Activated CD8-positive, alpha-beta memory T cell treated with anti-CD3 and anti-CD28 coated beads, Interleukin-2, amount 50 U/mL, for 24 hours (primary cell): ENCODE measurements at regions not wholly inside any gene's neighbourhood (a gene's known extent, or its start where the extent isn't known, plus 50 kb on each side); places are given as distances from the start of the nearest gene placed in this dataset.

ENCODE experiments used
- DNase-seq: peaks from one replicate; pipeline ENCODE4 v3.0.0-alpha.2; 2020; ENCODE audit errors: extremely low read depth

GRCh38 chr13:106814463-106814862 lies 246.5 kb upstream of the ARGLU1 start:
- DNase-seq, result no peak

DNA sequence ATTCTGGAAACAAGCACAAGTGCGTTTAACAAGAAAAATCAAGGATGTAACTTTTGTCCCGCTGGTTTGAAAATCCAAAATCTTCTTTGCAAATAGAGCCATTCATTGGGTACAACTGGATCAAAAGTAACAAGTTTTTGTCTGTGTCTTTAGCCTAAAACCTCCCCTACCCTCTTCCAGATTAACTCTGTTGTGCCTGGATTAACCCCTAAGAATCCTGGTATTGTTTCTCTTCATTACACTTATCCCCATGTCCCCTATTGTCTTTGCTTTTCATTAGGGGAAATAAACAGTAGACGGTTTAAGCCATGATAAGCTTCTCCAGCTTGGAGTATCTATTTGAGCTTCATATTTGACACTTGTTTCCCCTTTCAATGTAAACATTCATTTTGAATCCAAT lies 242.1 kb upstream of the ARGLU1 start:
- DNase-seq, result no peak

- DNase-seq, result no peak
Measured at GRCh38 chr13:106804991-106805390, 237.1 kb upstream of the ARGLU1 start.

DNA sequence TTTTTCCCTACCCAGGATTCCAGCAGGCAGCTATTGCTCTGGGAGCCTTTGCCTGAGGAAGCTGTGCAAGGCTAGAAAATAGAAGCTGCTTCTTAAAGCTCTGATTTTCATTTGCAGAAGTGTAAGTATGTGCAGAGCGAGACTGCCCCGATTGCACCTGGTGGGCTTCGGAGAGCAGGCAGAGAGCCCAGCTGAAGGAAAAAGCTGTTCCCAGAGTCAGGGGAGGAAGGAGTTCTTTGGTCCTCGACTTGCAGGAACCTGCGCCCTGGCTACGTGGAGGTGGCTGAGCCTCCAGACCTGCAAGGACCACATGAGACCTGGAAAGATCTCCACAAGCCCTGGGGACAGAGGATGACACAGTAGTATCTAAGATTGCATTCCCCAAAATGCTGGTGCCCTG lies 235.0 kb upstream of the ARGLU1 start:
- DNase-seq, result no peak

- no peak for DNase-seq
Measured at GRCh38 chr13:106799781-106800335, 231.9 kb upstream of the ARGLU1 start.

DNA sequence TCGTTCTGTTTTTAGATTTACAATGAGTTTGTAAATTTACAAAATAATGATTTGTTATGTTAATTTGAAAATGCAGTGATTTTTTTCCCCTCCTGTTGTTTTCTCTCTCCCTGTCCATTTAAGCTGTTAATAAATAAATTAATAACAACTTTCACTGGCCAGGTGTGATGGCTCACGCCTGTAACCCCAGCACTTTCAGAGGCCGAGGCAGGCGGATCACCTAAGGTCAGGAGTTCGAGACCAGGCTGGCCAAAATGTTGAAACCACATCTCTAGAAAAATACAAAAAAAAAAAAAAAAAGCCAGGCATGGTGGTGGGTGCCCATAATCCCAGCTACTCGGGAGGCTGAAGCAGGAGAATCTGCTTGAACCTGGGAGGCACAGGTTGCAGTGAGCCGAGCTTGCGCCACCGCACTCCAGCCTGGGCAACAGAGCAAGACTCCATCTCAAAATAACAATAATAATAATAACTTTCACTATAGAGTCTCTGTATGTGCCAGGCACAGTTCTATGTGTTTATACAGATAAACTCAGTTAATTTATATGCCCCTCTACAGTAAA lies 229.2 kb upstream of the ARGLU1 start:
- no peak for DNase-seq

- DNase-seq, result no peak
Measured at GRCh38 chr13:106796280-106797047, 228.5 kb upstream of the ARGLU1 start.

DNA sequence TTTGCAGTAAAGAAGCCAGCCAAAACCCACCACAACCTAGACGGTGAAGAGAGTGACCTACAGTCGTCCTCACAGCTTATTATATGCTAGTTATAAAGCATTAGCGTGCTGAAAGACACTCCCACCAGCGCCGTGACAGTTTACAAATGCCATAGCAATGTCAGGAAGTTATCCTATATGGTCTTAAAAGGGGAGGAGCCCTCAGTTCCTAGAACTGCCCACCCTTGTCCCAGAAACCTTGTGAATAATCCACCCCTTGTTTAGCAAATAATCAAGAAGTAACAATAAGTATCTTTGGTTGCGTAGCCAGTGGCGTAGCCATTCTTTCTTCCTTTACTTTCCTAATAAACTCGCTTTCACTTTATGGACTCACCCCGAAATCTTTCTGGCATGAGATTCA lies 227.9 kb upstream of the ARGLU1 start:
- no peak for DNase-seq

- no peak for DNase-seq
Measured at GRCh38 chr13:106794117-106794516, 226.2 kb upstream of the ARGLU1 start.

GRCh38 chr13:106789911-106790310 lies 222.0 kb upstream of the ARGLU1 start:
- DNase-seq, result no peak

DNA sequence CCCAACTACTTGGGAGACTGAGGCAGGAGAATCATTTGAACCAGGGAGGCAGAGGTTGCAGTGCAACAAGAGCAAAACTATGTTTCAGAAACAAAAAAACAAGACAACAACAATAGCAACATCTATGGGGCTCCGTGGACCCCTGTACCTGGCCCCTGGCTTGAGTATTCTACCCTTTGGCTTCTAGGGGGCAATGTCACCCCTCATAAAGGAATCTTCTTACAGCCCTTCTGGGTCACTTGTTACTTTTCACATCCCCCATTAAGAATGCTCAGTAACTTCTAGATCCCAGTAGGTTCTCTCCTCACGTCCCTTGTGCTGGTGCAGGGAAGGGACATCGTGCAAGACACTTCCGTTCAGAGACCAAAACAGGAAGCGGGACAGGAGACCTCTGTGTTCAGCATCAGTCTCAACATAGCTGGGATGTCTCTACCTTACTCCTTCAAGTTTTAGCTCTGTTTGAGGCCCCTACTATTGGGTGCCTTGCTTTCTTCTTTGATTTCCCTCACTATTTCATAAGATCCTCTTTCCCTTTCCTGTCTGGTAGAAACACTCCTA lies 218.1 kb upstream of the ARGLU1 start:
- DNase-seq, result no peak

DNA sequence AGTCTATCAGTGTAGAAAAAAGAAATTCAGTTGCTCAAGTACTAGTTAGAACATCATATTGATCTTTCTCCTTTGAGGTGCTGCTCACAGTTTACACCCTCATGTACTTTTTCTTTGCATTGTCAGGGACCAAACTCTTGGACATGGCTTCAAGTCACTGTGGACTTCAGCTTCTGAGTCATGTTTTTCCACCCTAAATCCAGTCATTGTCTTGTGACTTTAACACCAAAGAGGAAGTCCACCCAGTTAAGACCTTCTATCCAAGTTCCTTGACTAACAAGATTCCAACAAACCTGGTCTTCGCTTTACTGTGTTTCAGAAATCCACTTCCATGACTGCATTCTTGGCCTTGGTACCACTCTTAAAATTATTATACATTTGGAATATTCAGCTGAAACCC lies 206.7 kb upstream of the ARGLU1 start:
- DNase-seq, result no peak

DNA sequence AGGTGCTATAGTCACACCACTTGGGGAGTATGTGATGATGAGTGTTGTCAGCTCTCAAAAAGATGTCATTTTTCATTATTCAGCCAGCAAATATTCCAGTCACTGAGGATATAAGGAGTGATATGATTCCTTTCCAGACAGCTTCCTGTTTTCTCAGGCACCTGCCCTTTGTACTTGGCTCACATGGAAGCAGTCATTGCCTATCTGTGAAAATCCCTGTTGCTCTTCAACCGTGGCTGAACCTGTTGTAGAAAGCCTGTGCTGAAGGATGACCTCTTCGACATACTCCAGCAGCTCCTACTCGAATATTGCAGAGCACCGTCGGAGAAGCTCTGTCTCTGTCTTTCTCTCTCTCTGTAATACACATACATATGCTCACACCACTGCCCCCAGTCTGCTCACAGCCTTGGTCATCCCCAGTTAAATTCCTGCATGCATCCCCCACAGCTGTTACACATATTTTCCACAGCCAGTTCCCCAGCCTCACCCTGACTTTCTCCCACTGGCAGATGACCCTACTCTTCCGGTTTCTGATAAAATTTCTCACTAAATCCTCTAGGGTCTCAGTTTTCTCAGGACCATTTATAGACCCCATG lies 204.2 kb upstream of the ARGLU1 start:
- no peak for DNase-seq

DNA sequence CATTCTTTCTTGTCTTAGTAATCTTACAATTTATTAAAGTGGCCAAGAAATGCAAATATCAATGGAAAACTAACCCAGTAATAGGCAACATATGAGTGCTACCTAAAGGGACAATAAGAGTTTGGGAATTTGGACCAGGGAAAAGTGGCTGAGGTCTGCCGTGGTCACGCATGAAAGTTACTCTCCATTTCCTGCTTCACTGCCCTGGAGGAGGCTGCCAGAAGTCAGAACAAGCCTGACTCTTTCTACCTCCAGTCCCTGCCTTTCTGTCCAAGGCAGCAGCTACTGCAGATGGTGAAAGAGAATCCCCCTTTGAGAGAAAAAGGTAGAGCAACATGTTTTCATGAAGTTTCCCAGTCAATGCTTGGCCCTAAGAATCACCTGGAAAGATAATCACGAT lies 201.1 kb upstream of the ARGLU1 start:
- no peak for DNase-seq

GRCh38 chr13:106762708-106763107 lies 194.8 kb upstream of the ARGLU1 start:
- no peak for DNase-seq

DNA sequence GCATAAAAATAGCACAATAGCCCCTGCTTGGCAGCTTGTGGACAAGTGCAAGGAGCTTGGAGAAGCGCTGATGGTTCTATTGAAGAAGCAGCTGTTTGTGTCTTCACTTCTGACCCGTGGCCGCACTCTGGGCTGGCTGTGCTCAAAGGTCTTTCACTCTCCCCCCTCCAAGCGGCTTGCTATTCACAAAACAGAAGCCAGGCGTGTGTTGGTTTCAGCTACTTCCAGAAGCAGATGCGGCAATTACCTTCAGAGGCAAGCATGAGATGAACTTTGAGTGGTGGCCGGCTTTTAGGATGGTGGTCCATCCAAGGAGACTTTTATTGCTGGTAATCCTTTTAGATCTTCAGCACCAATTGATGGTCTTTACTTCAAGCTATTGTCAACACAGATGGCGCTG lies 188.5 kb upstream of the ARGLU1 start:
- no peak for DNase-seq

DNA sequence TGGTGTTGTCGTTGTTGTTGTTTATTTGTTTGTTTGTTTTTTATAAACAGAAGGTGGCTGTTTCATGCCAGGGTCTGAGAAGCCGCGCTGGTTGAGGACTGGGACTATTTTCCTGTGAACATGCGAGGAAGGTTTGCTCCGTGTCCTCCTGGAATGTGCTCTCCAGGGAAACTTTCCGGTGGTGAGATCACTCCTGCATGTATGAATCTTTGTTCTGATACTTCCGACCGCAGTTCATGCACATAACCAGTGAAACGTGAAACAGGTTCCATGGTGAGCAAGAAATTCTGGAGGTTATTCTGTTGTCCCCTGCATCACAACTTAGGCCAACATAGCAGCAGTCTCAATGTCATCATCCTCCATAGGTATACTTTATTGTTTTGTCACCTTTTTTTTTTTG lies 187.6 kb upstream of the ARGLU1 start:
- no peak for DNase-seq

DNA sequence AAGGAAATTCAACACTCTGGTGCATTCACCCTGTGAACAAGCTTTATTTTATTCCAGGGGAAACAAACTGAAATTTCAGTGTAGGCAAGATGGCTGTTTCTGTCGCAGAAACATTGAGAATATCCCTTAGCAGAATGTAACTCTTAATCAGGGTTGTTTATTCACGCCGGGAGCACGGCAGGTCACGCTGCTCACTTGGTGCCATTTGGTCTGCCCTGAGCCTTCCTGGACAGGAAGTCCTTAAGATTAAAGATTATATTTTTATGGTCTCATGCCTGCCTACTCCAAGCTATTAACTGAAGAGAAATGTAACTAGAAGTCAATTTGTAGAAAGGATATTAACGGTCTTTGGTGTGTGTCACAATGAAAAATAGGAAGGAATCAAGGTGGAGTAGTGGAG lies 185.3 kb upstream of the ARGLU1 start:
- no peak for DNase-seq

DNA sequence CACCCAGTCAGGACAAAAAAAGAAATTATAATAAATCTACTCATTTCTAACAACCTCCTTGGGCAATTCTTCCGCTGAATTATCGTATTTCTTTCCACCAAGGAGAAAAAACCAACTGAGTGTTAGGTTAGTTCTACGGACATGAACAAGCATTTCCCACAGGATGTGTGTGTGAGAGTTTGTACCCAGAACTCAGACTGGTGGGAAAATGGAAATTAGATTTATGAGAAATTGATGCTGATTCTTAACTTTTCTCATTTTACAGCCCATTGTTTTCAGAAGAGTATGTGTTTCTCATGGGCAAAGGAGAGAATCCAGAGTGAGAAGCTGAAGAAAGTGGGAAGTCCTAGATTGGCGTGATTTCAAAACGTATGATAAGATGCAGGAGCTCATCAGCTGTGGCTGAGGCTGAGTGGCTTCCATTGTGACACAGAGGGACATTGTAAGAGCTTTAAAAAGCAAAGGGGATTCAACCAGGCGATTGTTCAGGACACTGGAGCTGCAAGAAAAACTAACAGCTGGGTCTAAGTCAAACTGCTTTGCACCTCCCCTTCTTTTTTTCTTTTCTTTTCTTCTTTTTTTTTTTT lies 184.7 kb upstream of the ARGLU1 start:
- DNase-seq, result no peak

- DNase-seq, result no peak
Measured at GRCh38 chr13:106748785-106749184, 180.8 kb upstream of the ARGLU1 start.

GRCh38 chr13:106744516-106744915 lies 176.6 kb upstream of the ARGLU1 start:
- DNase-seq, result no peak

DNA sequence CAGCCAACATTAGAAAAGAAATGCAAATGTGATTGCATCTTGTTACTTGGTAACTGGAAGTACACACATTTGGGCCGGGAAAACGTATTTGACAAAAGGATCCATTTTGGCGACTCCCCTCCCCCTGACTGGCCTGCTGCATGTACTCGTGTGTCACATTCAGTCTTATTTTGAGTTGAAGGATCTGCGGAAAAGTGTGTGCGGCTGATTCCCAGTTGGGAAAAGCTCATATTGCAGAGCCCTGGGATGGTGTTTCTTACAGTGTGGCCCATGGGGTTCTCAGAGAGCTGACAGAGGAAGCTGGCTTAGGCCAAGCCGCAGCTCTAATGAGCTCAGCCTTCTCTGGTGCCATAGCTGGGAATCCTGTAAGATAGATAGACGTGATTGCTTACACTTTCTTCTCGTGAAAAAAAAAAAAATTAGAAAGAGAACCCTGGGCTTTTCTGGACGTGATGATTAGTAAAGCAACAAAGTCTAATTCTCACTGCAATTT lies 170.3 kb upstream of the ARGLU1 start:
- no peak for DNase-seq
